Ishikawa (cell line): ENCODE measurements at regions not wholly inside any gene's neighbourhood (a gene's known extent, or its start where the extent isn't known, plus 50 kb on each side); places are given as distances from the start of the nearest gene placed in this dataset.

Experiments
- CEBPB ChIP-seq: IDR thresholded peaks from 2 replicates; pipeline ENCODE4 v1.6.1; 2012
- CREB1 ChIP-seq: IDR thresholded peaks from 2 replicates; pipeline ENCODE4 v1.6.1; 2012; ENCODE audit warnings: low read depth
- EGR1 ChIP-seq: IDR thresholded peaks from 2 replicates; pipeline ENCODE4 v1.6.1; 2012
- EP300 ChIP-seq: IDR thresholded peaks from 2 replicates; pipeline ENCODE4 v1.6.1; 2012; ENCODE audit warnings: borderline replicate concordance
- FOXM1 ChIP-seq: IDR thresholded peaks from 2 replicates; pipeline ENCODE4 v1.6.1; 2012; ENCODE audit warnings: low read depth, borderline replicate concordance
- NFIC ChIP-seq: IDR thresholded peaks from 2 replicates; pipeline ENCODE4 v1.6.1; 2012
- RAD21 ChIP-seq: IDR thresholded peaks from 2 replicates; pipeline ENCODE4 v1.6.1; 2012; ENCODE audit warnings: low read depth
- TAF1 ChIP-seq: IDR thresholded peaks from 2 replicates; pipeline ENCODE4 v1.6.1; 2012; ENCODE audit warnings: low read depth, mild to moderate bottlenecking
- TCF12 ChIP-seq: IDR thresholded peaks from 2 replicates; pipeline ENCODE4 v1.6.1; 2012; ENCODE audit warnings: low read depth
- TEAD4 ChIP-seq: IDR thresholded peaks from 2 replicates; pipeline ENCODE4 v1.6.1; 2012
- YY1 ChIP-seq: IDR thresholded peaks from 2 replicates; pipeline ENCODE4 v1.6.1; 2012; ENCODE audit warnings: low read depth
- ZBTB7A ChIP-seq: IDR thresholded peaks from 2 replicates; pipeline ENCODE4 v1.6.1; 2012; ENCODE audit warnings: low read depth
- TF ChIP-seq, protein P1 (sequence below): IDR thresholded peaks from 2 replicates; pipeline ENCODE4 v1.6.1; 2012
- TF ChIP-seq, protein P2 (sequence below): IDR thresholded peaks from 2 replicates; pipeline ENCODE4 v1.6.1; 2012; ENCODE audit warnings: low read depth, mild to moderate bottlenecking
- TF ChIP-seq, protein P3 (sequence below): IDR thresholded peaks from 2 replicates; pipeline ENCODE4 v1.6.1; 2012

DNA sequence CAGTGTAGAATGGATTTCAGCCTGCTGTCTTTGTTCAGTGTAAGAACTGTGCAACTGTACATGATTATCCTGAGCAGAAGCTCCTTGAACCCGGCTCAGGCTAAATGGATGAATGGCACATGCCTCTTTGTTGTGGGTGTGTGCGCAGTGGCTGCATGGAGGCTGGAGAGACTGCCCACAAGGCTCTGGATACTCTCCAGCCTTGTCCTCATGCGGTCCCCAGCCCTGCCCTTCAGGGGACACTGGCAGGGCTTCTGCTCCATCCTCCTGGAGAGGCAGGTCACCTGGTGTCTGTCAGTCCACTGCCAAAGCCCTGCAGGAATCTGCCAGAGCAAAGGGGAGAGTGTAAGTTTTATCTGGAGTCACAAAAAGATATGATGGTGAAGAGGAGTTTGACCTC, 241.7 kb upstream of the EXOC2 start:
- TF ChIP-seq EP300 (no peak), RAD21 (no peak), YY1 (no peak), CEBPB (no peak), NFIC (no peak), FOXM1 (no peak), EGR1 (no peak), ZBTB7A (no peak), TCF12 (no peak), CREB1 (no peak), TEAD4 (no peak), TAF1 (no peak)
- TF ChIP-seq, protein P1, sequence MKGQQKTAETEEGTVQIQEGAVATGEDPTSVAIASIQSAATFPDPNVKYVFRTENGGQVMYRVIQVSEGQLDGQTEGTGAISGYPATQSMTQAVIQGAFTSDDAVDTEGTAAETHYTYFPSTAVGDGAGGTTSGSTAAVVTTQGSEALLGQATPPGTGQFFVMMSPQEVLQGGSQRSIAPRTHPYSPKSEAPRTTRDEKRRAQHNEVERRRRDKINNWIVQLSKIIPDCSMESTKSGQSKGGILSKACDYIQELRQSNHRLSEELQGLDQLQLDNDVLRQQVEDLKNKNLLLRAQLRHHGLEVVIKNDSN: no peak
- TF ChIP-seq, protein P2, sequence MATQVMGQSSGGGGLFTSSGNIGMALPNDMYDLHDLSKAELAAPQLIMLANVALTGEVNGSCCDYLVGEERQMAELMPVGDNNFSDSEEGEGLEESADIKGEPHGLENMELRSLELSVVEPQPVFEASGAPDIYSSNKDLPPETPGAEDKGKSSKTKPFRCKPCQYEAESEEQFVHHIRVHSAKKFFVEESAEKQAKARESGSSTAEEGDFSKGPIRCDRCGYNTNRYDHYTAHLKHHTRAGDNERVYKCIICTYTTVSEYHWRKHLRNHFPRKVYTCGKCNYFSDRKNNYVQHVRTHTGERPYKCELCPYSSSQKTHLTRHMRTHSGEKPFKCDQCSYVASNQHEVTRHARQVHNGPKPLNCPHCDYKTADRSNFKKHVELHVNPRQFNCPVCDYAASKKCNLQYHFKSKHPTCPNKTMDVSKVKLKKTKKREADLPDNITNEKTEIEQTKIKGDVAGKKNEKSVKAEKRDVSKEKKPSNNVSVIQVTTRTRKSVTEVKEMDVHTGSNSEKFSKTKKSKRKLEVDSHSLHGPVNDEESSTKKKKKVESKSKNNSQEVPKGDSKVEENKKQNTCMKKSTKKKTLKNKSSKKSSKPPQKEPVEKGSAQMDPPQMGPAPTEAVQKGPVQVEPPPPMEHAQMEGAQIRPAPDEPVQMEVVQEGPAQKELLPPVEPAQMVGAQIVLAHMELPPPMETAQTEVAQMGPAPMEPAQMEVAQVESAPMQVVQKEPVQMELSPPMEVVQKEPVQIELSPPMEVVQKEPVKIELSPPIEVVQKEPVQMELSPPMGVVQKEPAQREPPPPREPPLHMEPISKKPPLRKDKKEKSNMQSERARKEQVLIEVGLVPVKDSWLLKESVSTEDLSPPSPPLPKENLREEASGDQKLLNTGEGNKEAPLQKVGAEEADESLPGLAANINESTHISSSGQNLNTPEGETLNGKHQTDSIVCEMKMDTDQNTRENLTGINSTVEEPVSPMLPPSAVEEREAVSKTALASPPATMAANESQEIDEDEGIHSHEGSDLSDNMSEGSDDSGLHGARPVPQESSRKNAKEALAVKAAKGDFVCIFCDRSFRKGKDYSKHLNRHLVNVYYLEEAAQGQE: no peak
- TF ChIP-seq, protein P3, sequence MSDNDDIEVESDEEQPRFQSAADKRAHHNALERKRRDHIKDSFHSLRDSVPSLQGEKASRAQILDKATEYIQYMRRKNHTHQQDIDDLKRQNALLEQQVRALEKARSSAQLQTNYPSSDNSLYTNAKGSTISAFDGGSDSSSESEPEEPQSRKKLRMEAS: no peak

DNA sequence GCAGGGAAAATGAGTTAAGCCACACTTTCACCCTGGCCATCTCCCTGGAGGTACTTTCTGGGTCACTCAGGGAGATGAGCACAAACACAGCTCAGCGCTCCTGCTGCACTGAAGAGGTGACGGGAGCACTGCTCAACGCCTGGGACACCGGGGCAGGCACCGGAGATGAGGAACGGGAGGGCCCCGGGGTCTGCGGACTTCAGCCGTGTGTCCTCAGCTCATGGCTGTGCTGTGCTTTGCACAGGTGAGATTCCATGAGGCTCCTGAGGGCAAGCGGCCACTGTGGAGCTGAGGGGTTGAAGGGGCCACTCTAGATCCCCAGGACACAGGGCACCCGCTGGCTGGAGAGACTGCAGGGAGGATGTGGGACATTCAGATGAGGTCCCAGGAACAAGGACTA, 234.2 kb upstream of the EXOC2 start:
- TF ChIP-seq, protein P2: no peak
- TF ChIP-seq CREB1: no peak
- TF ChIP-seq EP300: no peak
- TF ChIP-seq YY1: no peak
- no peak for TF ChIP-seq TAF1
- TF ChIP-seq RAD21: no peak

DNA sequence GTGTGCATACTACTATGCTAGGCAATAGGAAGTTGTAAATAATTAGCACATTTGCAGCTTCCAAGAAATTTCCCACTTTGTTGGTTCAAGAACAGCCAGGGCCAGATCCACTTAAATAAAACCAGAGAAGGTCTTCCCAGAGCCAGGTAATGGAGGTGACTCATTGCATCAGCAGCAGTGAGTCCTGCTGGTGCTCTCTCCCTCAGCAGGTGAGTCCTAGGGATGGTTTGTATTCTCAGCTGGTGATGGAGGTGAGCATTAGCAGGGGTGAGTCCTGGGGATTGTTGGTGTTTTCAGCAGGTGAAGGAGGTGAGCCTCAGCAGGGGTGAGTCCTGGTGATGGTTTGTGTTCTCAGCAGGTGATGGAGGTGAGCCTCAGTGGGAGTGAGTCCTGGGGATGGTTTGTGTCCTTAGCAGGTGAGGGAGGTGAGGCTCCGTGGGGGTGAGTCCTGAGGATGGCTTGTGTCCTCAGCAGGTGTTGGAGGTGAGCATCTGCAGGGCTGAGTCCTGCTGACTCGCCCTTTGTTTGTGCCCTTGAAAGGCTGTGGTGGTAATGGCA, 232.8 kb upstream of the EXOC2 start:
- TF ChIP-seq YY1: no peak
- TF ChIP-seq FOXM1: no peak
- TF ChIP-seq NFIC: no peak
- TF ChIP-seq, protein P3: no peak
- TF ChIP-seq TEAD4: no peak
- no peak for TF ChIP-seq TCF12
- TF ChIP-seq RAD21: no peak
- TF ChIP-seq, protein P1: no peak
- TF ChIP-seq CREB1: no peak
- TF ChIP-seq CEBPB: no peak
- TF ChIP-seq, protein P2: no peak
- TF ChIP-seq TAF1: no peak
- no peak for TF ChIP-seq EGR1
- TF ChIP-seq EP300: no peak
- TF ChIP-seq ZBTB7A: no peak

DNA sequence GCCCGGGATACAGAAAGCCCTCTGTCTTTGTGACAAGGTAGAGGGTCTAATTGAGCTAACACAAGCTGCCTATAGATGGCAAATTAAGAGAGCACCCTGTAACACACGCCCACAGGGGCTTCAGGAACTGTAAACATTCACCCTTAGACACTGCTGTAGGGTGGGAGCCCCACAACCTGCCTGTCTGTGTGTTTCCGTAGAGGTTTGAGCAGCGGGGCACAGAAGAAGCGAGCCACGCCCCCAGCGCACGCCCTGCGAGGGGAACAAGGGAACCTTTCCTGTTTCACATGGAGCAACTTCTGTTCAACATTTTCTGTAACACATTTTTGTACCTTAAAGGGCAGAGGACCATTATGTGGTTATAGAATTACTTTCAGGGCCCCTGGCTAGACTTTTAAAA, 231.7 kb upstream of the EXOC2 start:
- TF ChIP-seq, protein P3: no peak
- TF ChIP-seq, protein P2: no peak
- TF ChIP-seq FOXM1: no peak
- no peak for TF ChIP-seq EGR1
- TF ChIP-seq CREB1: no peak
- no peak for TF ChIP-seq RAD21
- no peak for TF ChIP-seq TAF1
- TF ChIP-seq TEAD4: no peak
- no peak for TF ChIP-seq YY1
- no peak for TF ChIP-seq CEBPB
- TF ChIP-seq, protein P1: no peak
- no peak for TF ChIP-seq NFIC
- TF ChIP-seq EP300: no peak
- no peak for TF ChIP-seq TCF12
- no peak for TF ChIP-seq ZBTB7A
